H1 (cell line): ENCODE measurements at regions not wholly inside any gene's neighbourhood (a gene's known extent, or its start where the extent isn't known, plus 50 kb on each side); places are given as distances from the start of the nearest gene placed in this dataset.

Experiments used
- CTCF ChIA-PET: fragments of 300-600 bp; sonication (Branson Sonifier 250); formaldehyde crosslinking; loops from one replicate; lab custom pipeline; 2021; ENCODE audit not compliant: partially characterized antibody; lab: Charles Lee
- POLR2A ChIA-PET: fragments of 300-600 bp; sonication (Branson Sonifier 250); formaldehyde crosslinking; loops from one replicate; lab custom pipeline; 2021; ENCODE audit warnings: inconsistent platforms; ENCODE audit not compliant: partially characterized antibody; lab: Charles Lee
- DNase-seq, 2 experiments: peaks; one replicate each; pipeline versions ENCODE4 v3.0.0 to v3.0.0-alpha.2; 2010 to 2022; ENCODE audit warnings: low spot score in 2 of 2, low read depth in 1 of 2, mixed read lengths in 1 of 2
- FAIRE-seq: peaks from 2 replicates; lab custom pipeline; 2011; peaks lifted over from hg19 to GRCh38; lab: Jason Lieb, UNC
- H2AFZ ChIP-seq: 2 replicates; pipeline ENCODE4 v1.8.1; 2012; ENCODE audit warnings: low read length, inconsistent platforms
- H2AK5ac ChIP-seq: 2 replicates; pipeline ENCODE4 v1.6.1; 2013; ENCODE audit warnings: low read depth, low read length
- H2BK120ac ChIP-seq: replicated peaks from 2 replicates; pipeline ENCODE3; 2013; ENCODE audit warnings: low read depth, low read length, inconsistent platforms
- H2BK12ac ChIP-seq: 2 replicates; pipeline ENCODE4 v1.6.1; 2013; ENCODE audit warnings: low read depth, low read length
- H2BK15ac ChIP-seq: 2 replicates; pipeline ENCODE4 v1.6.1; 2013; ENCODE audit warnings: low read length
- H2BK20ac ChIP-seq: 2 replicates; pipeline ENCODE4 v1.6.1; 2013; ENCODE audit warnings: low read length
- H2BK5ac ChIP-seq: 2 replicates; pipeline ENCODE4 v1.6.1; 2013; ENCODE audit warnings: low read depth, low read length
- H3K14ac ChIP-seq: 2 replicates; pipeline ENCODE4 v1.6.1; 2013; ENCODE audit warnings: inconsistent platforms; ENCODE audit not compliant: insufficient read length
- H3K18ac ChIP-seq: 2 replicates; pipeline ENCODE4 v1.6.1; 2013; ENCODE audit warnings: low read length; ENCODE audit errors: extremely low read depth
- H3K23ac ChIP-seq: 2 replicates; pipeline ENCODE4 v1.6.1; 2013; ENCODE audit warnings: inconsistent platforms; ENCODE audit not compliant: insufficient read length
- H3K23me2 ChIP-seq: 2 replicates; pipeline ENCODE4 v1.6.1; 2013; ENCODE audit warnings: low read depth, low read length
- H3K27ac ChIP-seq: 2 replicates; pipeline ENCODE4 v1.6.1; 2011; ENCODE audit warnings: low read depth, low read length, inconsistent platforms
- H3K27me3 ChIP-seq, 4 experiments: replicated peaks in 1 of 4; 1 replicate in 1 of 4; 2 replicates in 3 of 4; pipeline versions ENCODE4 v1.6.1 to v1.8.1; 2011 to 2013; ENCODE audit warnings: low read length in 3 of 4, mild to moderate bottlenecking in 3 of 4, inconsistent platforms in 2 of 4, mixed read lengths in 2 of 4, moderate library complexity in 1 of 4; ENCODE audit not compliant: control insufficient read depth in 3 of 4, insufficient read depth in 3 of 4; ENCODE audit errors: extremely low read depth in 1 of 4
- H3K36me3 ChIP-seq, 4 experiments: 2 replicates each; pipeline versions ENCODE4 v1.6.1 to v1.8.1; 2011 to 2013; ENCODE audit warnings: mild to moderate bottlenecking in 4 of 4, low read length in 3 of 4, moderate library complexity in 2 of 4, control low read depth in 1 of 4, inconsistent platforms in 1 of 4; ENCODE audit not compliant: insufficient read depth in 4 of 4, control insufficient read depth in 2 of 4
- H3K4ac ChIP-seq: replicated peaks from 2 replicates; pipeline ENCODE3; 2013; ENCODE audit warnings: low read length, low read depth, mixed read lengths, inconsistent platforms; ENCODE audit not compliant: insufficient read length
- H3K4me1 ChIP-seq, 4 experiments: replicated peaks in 1 of 4; 1 replicate in 1 of 4; 2 replicates in 3 of 4; pipeline versions ENCODE4 v1.6.1 to v1.8.1; 2011 to 2013; ENCODE audit warnings: low read length in 3 of 4, inconsistent platforms in 2 of 4, mixed read lengths in 1 of 4; ENCODE audit not compliant: insufficient read depth in 4 of 4, control insufficient read depth in 3 of 4
- H3K4me2 ChIP-seq, 2 experiments: 2 replicates each; pipeline versions ENCODE4 v1.6.1 to v1.8.1; 2011 to 2013; ENCODE audit warnings: low read depth in 2 of 2, low read length in 2 of 2, control low read depth in 1 of 2, inconsistent platforms in 1 of 2, mild to moderate bottlenecking in 1 of 2; ENCODE audit not compliant: insufficient read depth in 1 of 2
- H3K4me3 ChIP-seq, 4 experiments: fragments of 200-600, 300-600 bp in 1 of 4; sonication (generic), shearing (Covaris generic), sonication (Bioruptor Twin) in 1 of 4; 2 replicates each; pipeline versions ENCODE4 v1.5.1 to v1.8.1; 2011 to 2016; ENCODE audit warnings: low read length in 4 of 4, low read depth in 3 of 4, control low read depth in 2 of 4, inconsistent platforms in 2 of 4, mild to moderate bottlenecking in 2 of 4, mixed read lengths in 1 of 4, moderate library complexity in 1 of 4; ENCODE audit not compliant: insufficient read depth in 2 of 4; ENCODE audit errors: extremely low read depth in 1 of 4
- H3K56ac ChIP-seq: replicated peaks from 2 replicates; pipeline ENCODE3; 2013; ENCODE audit warnings: low read depth, mild to moderate bottlenecking, mixed read lengths, low read length, inconsistent platforms; ENCODE audit not compliant: insufficient read length
- H3K79me1 ChIP-seq: 2 replicates; pipeline ENCODE4 v1.6.1; 2013; ENCODE audit warnings: low read depth, low read length, control low read depth
- H3K79me2 ChIP-seq, 2 experiments: 2 replicates each; pipeline versions ENCODE4 v1.6.1 to v1.8.1; 2012 to 2013; ENCODE audit warnings: low read length in 2 of 2, mild to moderate bottlenecking in 2 of 2, inconsistent platforms in 1 of 2; ENCODE audit not compliant: insufficient read depth in 2 of 2, control insufficient read depth in 1 of 2
- H3K9ac ChIP-seq, 4 experiments: replicated peaks in 1 of 4; 1 replicate in 1 of 4; 2 replicates in 3 of 4; pipeline versions ENCODE4 v1.6.1 to v1.8.1; 2011 to 2013; ENCODE audit warnings: low read depth in 3 of 4, low read length in 3 of 4, control low read depth in 2 of 4, mild to moderate bottlenecking in 2 of 4, moderate library complexity in 2 of 4, inconsistent platforms in 1 of 4; ENCODE audit errors: extremely low read depth in 1 of 4
- H3K9me3 ChIP-seq, 2 experiments: 2 replicates each; pipeline versions ENCODE4 v1.6.1 to v1.8.1; 2012 to 2013; ENCODE audit warnings: mild to moderate bottlenecking in 2 of 2, moderate library complexity in 2 of 2, control low read depth in 1 of 2, inconsistent platforms in 1 of 2, low read depth in 1 of 2, low read length in 1 of 2, mixed read lengths in 1 of 2; ENCODE audit not compliant: insufficient read depth in 2 of 2
- H4K20me1 ChIP-seq, 2 experiments: replicated peaks in 1 of 2; 2 replicates each; pipeline versions ENCODE3 to v1.8.1; 2011 to 2013; ENCODE audit warnings: inconsistent platforms in 2 of 2, low read length in 2 of 2, mild to moderate bottlenecking in 1 of 2; ENCODE audit not compliant: insufficient read depth in 2 of 2, control insufficient read depth in 1 of 2
- H4K5ac ChIP-seq: 2 replicates; pipeline ENCODE4 v1.6.1; 2013; ENCODE audit warnings: low read length, low read depth, mixed read lengths, inconsistent platforms; ENCODE audit not compliant: insufficient read length
- H4K8ac ChIP-seq: 2 replicates; pipeline ENCODE4 v1.8.0; 2013; ENCODE audit warnings: mild to moderate bottlenecking, moderate library complexity, low read length, inconsistent platforms; ENCODE audit not compliant: insufficient read depth; ENCODE audit errors: extremely low read depth
- H4K91ac ChIP-seq: replicated peaks from 2 replicates; pipeline ENCODE3; 2013; ENCODE audit warnings: low read length, mixed read lengths, inconsistent platforms; ENCODE audit not compliant: insufficient read length
- BACH1 ChIP-seq: IDR thresholded peaks from 2 replicates; pipeline ENCODE4 v1.6.1; 2012; ENCODE audit warnings: low read length, improper control_type of control experiment
- KDM4A ChIP-seq: IDR thresholded peaks from one replicate; pipeline ENCODE4 v1.7.1; 2012; ENCODE audit warnings: low read depth, mild to moderate bottlenecking, moderate library complexity, low read length, inconsistent platforms; ENCODE audit not compliant: severe bottlenecking
- RNF2 ChIP-seq: fragments of 200-900, 300-1000 bp; sonication (generic); IDR thresholded peaks from 2 replicates; pipeline ENCODE4 v1.7.1; 2016; ENCODE audit warnings: borderline replicate concordance, low read depth, mild to moderate bottlenecking, antibody characterized with exemption, low read length; ENCODE audit not compliant: poor library complexity, severe bottlenecking; ENCODE audit errors: missing control alignments
- SP2 ChIP-seq: IDR thresholded peaks from 2 replicates; pipeline ENCODE4 v1.6.1; 2012; ENCODE audit warnings: mild to moderate bottlenecking, low read length, inconsistent platforms
- TBP ChIP-seq: IDR thresholded peaks from 2 replicates; pipeline ENCODE4 v1.6.1; 2011; ENCODE audit warnings: low read depth, low read length, improper control_type of control experiment
- WGBS, 2 experiments: shearing (Covaris generic) in 1 of 2; methylation state at CpG; one replicate each; pipeline versions ENCODE4 v1.1.6 to v1.1.7; 2013 to 2015; ENCODE audit warnings: low lambda C conversion rate in 2 of 2, mixed read lengths in 2 of 2, inconsistent platforms in 1 of 2, low coverage in 1 of 2, missing lambda C conversion rate in 1 of 2; ENCODE audit not compliant: insufficient replicate concordance in 2 of 2, insufficient coverage in 1 of 2, insufficient read length in 1 of 2; ENCODE audit errors: extremely low coverage in 1 of 2, missing lambda C conversion rate in 1 of 2; 5-methylcytosine and 5-hydroxymethylcytosine counted together
- TF ChIP-seq, protein P1 (sequence below): IDR thresholded peaks from 2 replicates; pipeline ENCODE4 v1.6.1; 2012; ENCODE audit warnings: inconsistent platforms

DNA sequence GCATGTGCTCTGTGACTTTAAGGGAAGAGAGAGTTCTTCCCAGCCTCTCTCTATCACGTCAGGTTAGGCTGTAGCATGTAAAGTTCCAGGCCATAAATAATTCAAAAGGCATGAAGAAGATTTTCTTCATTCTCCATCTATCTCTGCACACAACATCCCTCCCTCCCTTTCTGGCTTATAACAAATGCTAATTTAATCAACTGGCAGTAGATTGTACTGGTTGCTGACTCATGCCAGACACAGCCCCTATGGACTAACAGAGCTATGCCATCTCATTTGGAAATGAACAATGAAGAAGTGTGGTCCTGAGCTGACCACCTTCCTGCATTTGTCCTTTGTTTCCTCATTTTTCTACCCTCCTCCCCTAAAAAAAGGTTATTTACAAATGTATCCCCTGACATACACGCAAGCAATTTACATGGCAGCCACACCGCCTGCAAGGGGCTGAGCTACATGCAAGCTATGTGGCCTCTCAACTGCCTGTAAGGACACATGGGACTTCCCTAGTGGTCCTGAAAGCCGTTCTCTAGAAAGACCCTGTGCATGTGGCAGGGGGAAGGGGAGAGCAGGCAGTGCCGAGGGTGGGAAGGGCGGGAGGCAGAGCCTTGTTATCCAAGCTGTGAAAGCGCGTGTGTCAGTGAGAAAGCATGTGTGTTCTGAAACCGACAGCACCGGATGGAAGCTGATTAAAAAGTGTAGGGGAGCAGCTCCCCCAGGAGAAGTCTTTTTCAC, 90.9 kb upstream of the KLF7 start:
- Histone ChIP-seq H3K18ac (peak overlapping the region; percentile 62; the same call in 1 of the 2 replicates), H3K27me3 (no peaks in the 10 kb centered on the region), H3K36me3 (no peaks in the 10 kb centered on the region), H3K23me2 (no peaks in the 10 kb centered on the region), H3K4me3 (no peak overlapping the region), H4K91ac (no peak overlapping the region), H2BK12ac (peak overlapping the region; percentile 60; the same call in 1 of the 2 replicates), H3K9me3 (no peaks in the 10 kb centered on the region), H3K56ac (no peak overlapping the region), H4K20me1 (no peaks in the 10 kb centered on the region), H4K5ac (no peak overlapping the region), H3K23ac (no peak overlapping the region), H3K27ac (no peak overlapping the region), H3K14ac (no peak overlapping the region), H2BK20ac (no peak overlapping the region; the same call in 1 of the 2 replicates), H2AFZ (no peak overlapping the region), H3K9ac (no peak overlapping the region), H2BK15ac (no peak overlapping the region), H3K4ac (no peak overlapping the region), H3K79me1 (no peaks in the 10 kb centered on the region), H3K4me2 (no peak overlapping the region), H2AK5ac (peak overlapping the region; percentile 55; the same call in 1 of the 2 replicates), H2BK120ac (no peak overlapping the region), H2BK5ac (0 out of 2 replicates have a peak overlapping the region, but pooled peaks have one; percentile 3), H4K8ac (no peak overlapping the region), H3K4me1 (peaks cover 0 to 4% (median 2%) of the 10 kb centered on the region in 4 experiments; a peak in 3 of 7 replicates), H3K79me2 (no peaks in the 10 kb centered on the region)
- DNase-seq (no peak), FAIRE-seq (no peak)
- TF ChIP-seq BACH1 (no peak), SP2 (no peak), RNF2 (no peak), KDM4A (no peak), TBP (no peak)
- TF ChIP-seq, protein P1, sequence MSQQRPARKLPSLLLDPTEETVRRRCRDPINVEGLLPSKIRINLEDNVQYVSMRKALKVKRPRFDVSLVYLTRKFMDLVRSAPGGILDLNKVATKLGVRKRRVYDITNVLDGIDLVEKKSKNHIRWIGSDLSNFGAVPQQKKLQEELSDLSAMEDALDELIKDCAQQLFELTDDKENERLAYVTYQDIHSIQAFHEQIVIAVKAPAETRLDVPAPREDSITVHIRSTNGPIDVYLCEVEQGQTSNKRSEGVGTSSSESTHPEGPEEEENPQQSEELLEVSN, result 0 out of 2 replicates have a peak, but pooled peaks have one; percentile 39
- POLR2A ChIA-PET, result interaction anchor here (0.8 kb wide), 1 partner anchor 36 kb away, joined by 3 read pairs; no protein-coding TSS in a partner anchor
- 87% methylated on average over 6 of the region's 10 CpGs; no CpG with 5 or more reads in 1 of the 2 experiments for WGBS, 2 experiments
- CTCF ChIA-PET, result interaction anchor here (0.9 kb wide), 1 partner anchor 415 kb away, joined by 3 read pairs; no protein-coding TSS in a partner anchor
